ENCODE measurements at regions not wholly inside any gene's neighbourhood (a gene's known extent, or its start where the extent isn't known, plus 50 kb on each side); places are given as distances from the start of the nearest gene placed in this dataset.
A peak's percentile ranks its signal among the peaks of the same experiment; 100 is the strongest.

DNA sequence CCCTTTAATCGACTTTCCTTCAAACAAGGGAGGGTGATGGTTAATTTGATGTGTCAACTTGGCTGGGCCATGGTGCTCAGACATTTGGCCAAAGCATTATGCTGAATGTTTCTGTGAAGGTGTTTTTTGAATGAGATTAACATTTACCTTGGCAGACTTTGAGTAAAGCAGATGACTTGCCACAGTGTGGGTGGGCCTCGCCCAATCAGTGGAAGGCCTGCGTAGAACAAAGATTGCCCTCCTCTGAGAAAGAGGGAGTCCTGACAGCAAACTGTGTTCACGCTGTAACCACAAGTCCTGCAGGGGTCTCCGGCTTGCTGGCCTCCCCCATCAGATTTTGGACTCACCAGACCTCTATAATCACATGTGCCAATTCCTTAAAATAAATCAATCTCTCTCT, 118.7 kb downstream of the SOX9 start:
- no peaks in the 10 kb centered on the region for H4K20me1 ChIP-seq (ENCODE audit: control insufficient read depth, extremely low read depth, insufficient read depth, low read length)
- H3K4me1 ChIP-seq (ENCODE audit: control insufficient read depth, extremely low read depth, insufficient read depth, low read length) = no peaks in the 10 kb centered on the region
- no peak overlapping the region for H3K27ac ChIP-seq (ENCODE audit: insufficient read depth, low read length)
- H3K79me2 ChIP-seq (ENCODE audit: control insufficient read depth, insufficient read depth, low read length) = no peaks in the 10 kb centered on the region
- no peak for TF ChIP-seq EZH2 (IDR thresholded peaks at IDR 0.05; ENCODE audit: low read length, missing control alignments)
- TF ChIP-seq, protein P1, sequence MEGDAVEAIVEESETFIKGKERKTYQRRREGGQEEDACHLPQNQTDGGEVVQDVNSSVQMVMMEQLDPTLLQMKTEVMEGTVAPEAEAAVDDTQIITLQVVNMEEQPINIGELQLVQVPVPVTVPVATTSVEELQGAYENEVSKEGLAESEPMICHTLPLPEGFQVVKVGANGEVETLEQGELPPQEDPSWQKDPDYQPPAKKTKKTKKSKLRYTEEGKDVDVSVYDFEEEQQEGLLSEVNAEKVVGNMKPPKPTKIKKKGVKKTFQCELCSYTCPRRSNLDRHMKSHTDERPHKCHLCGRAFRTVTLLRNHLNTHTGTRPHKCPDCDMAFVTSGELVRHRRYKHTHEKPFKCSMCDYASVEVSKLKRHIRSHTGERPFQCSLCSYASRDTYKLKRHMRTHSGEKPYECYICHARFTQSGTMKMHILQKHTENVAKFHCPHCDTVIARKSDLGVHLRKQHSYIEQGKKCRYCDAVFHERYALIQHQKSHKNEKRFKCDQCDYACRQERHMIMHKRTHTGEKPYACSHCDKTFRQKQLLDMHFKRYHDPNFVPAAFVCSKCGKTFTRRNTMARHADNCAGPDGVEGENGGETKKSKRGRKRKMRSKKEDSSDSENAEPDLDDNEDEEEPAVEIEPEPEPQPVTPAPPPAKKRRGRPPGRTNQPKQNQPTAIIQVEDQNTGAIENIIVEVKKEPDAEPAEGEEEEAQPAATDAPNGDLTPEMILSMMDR (conservative IDR thresholded peaks at IDR 0.05 in 1 of 2, IDR thresholded peaks at IDR 0.05 in 1 of 2; ENCODE audit: low read depth in 1 of 2, low read length in 2 of 2) = no peak
- no peaks in the 10 kb centered on the region for H3K36me3 ChIP-seq (ENCODE audit: control insufficient read depth, insufficient read depth, low read length)
- H3K27me3 ChIP-seq (ENCODE audit: control insufficient read depth, insufficient read depth, low read length) = no peaks in the 10 kb centered on the region
- no peak for DNase-seq (ENCODE audit: low read depth in 2 of 2)
- no peaks in the 10 kb centered on the region for H3K9me3 ChIP-seq (ENCODE audit: control insufficient read depth, insufficient read depth, low read depth, low read length)
- no peak overlapping the region for H3K4me2 ChIP-seq (ENCODE audit: extremely low read depth, insufficient read depth, low read length)
- no peak overlapping the region for H3K4me3 ChIP-seq (replicated peaks in 1 of 4; ENCODE audit: control extremely low read depth in 1 of 4, insufficient read depth in 1 of 4, low read depth in 3 of 4, low read length in 4 of 4)
- no peak overlapping the region for H2AFZ ChIP-seq (ENCODE audit: low read length)
- H3K9ac ChIP-seq (ENCODE audit: insufficient read depth, low read length) = no peak overlapping the region

DNA sequence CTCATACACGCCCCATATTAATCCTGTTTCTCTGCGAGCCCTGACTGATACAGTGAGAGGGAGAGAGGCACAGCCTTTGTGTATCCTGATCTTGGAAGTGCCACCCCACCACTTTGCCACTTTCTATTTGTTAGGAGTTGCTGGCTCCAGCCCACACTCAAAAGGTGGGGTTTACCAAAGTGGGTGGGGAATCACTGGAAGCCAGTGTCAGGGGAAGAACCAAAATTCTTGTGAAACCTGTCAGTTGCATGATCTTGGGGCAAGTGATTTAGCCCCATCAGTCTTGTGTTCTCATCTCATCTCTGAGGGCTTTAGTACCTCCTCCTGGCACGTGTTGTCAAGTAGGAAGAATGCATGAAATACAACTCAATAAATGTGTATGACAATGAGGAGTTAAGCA, 119.5 kb downstream of the SOX9 start:
- Histone ChIP-seq H2AFZ (ENCODE audit: low read length) (no peak overlapping the region), H3K79me2 (ENCODE audit: control insufficient read depth, insufficient read depth, low read length) (no peaks in the 10 kb centered on the region), H3K9me3 (ENCODE audit: control insufficient read depth, insufficient read depth, low read depth, low read length) (no peaks in the 10 kb centered on the region), H3K4me2 (ENCODE audit: extremely low read depth, insufficient read depth, low read length) (no peak overlapping the region), H3K27ac (ENCODE audit: insufficient read depth, low read length) (no peak overlapping the region), H4K20me1 (ENCODE audit: control insufficient read depth, extremely low read depth, insufficient read depth, low read length) (no peaks in the 10 kb centered on the region), H3K36me3 (ENCODE audit: control insufficient read depth, insufficient read depth, low read length) (no peaks in the 10 kb centered on the region), H3K9ac (ENCODE audit: insufficient read depth, low read length) (no peak overlapping the region), H3K27me3 (ENCODE audit: control insufficient read depth, insufficient read depth, low read length) (no peaks in the 10 kb centered on the region), H3K4me3 (replicated peaks in 1 of 4; ENCODE audit: control extremely low read depth in 1 of 4, insufficient read depth in 1 of 4, low read depth in 3 of 4, low read length in 4 of 4) (no peak overlapping the region), H3K4me1 (ENCODE audit: control insufficient read depth, extremely low read depth, insufficient read depth, low read length) (no peaks in the 10 kb centered on the region)
- no peak for DNase-seq (ENCODE audit: low read depth in 2 of 2)
- TF ChIP-seq EZH2 (IDR thresholded peaks at IDR 0.05; ENCODE audit: low read length, missing control alignments) = no peak
- TF ChIP-seq, protein P1 (conservative IDR thresholded peaks at IDR 0.05 in 1 of 2, IDR thresholded peaks at IDR 0.05 in 1 of 2; ENCODE audit: low read depth in 1 of 2, low read length in 2 of 2) = no peak

DNA sequence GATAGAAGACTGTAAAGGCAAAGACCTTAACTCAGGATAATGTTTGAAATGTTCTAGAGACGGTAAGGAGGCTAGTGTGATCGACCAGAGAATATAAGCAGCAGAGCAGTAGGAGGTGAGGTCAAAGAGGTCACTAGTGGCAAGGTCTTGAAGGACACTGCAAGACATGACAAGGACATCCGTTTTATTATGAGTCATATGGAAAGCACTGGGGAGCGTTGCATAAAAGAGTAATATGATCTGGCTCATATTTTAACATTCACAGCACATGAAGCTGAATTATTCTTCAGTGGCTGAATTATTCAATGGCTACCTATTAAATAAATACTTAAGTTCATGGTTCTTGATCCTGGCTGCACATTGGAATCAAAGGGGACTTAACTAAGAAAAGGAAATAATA, 123.7 kb downstream of the SOX9 start:
- H3K36me3 ChIP-seq (ENCODE audit: control insufficient read depth, insufficient read depth, low read length) = no peaks in the 10 kb centered on the region
- H4K20me1 ChIP-seq (ENCODE audit: control insufficient read depth, extremely low read depth, insufficient read depth, low read length) = no peaks in the 10 kb centered on the region
- TF ChIP-seq, protein P1 (conservative IDR thresholded peaks at IDR 0.05 in 1 of 2, IDR thresholded peaks at IDR 0.05 in 1 of 2; ENCODE audit: low read depth in 1 of 2, low read length in 2 of 2) = no peak
- TF ChIP-seq EZH2 (IDR thresholded peaks at IDR 0.05; ENCODE audit: low read length, missing control alignments) = no peak
- H3K4me3 ChIP-seq (replicated peaks in 1 of 4; ENCODE audit: control extremely low read depth in 1 of 4, insufficient read depth in 1 of 4, low read depth in 3 of 4, low read length in 4 of 4) = no peak overlapping the region
- no peak overlapping the region for H3K4me2 ChIP-seq (ENCODE audit: extremely low read depth, insufficient read depth, low read length)
- DNase-seq (ENCODE audit: low read depth in 2 of 2) = peak; percentile 33 to 70
- no peak overlapping the region for H3K27ac ChIP-seq (ENCODE audit: insufficient read depth, low read length)
- H3K27me3 ChIP-seq (ENCODE audit: control insufficient read depth, insufficient read depth, low read length) = no peaks in the 10 kb centered on the region
- H2AFZ ChIP-seq (ENCODE audit: low read length) = no peak overlapping the region
- H3K4me1 ChIP-seq (ENCODE audit: control insufficient read depth, extremely low read depth, insufficient read depth, low read length) = no peaks in the 10 kb centered on the region
- no peak overlapping the region for H3K9ac ChIP-seq (ENCODE audit: insufficient read depth, low read length)
- no peaks in the 10 kb centered on the region for H3K79me2 ChIP-seq (ENCODE audit: control insufficient read depth, insufficient read depth, low read length)
- H3K9me3 ChIP-seq (ENCODE audit: control insufficient read depth, insufficient read depth, low read depth, low read length) = no peaks in the 10 kb centered on the region

All from fibroblast of lung (primary cell).